Left hindlimb (tissue), 1 donor: ENCODE measurements at regions not wholly inside any gene's neighbourhood (a gene's known extent, or its start where the extent isn't known, plus 50 kb on each side); places are given as distances from the start of the nearest gene placed in this dataset.
"Not testable (repeated sequence)": the region's sequence is repeated elsewhere in the genome, so short reads cannot be mapped to it uniquely, and the experiment has no call there.

Experiments
- DNase-seq: peaks from one replicate; pipeline ENCODE4 v3.0.0-alpha.2; 2018

DNA sequence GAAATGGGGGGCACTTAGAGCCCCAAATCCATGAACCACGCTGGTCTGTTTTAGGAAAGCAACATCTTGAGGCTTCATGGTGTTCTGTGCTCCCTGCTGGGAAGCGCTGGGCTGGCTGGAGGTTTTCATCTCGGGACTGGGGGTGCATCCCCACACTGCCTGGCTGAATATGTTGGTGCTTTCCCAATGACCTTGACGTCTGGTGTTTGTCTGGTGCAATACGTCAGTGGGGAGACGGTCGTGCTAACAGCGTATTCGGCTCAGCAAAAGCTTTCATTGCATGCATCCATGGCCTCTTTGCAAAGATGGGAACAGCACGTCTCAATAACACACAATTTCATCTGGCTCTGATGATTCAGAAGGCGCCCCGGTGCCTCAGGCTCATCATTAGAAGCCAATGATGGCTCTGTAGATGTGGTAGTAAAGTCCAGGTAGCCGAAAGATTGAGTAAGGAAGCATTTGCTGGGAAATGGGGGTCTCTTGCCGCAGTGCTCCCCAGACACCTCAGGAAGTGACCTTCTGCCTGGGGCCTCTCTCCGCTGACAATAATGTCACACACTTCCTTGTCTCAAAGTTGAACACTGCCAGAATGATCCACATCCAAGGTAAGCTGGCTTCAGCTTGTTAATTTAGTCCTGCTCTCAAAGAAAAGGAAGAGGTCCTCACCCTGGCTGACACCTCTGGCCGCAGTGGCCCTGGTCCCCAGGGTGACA is 97.7 kb downstream of the ING1 start:
- DNase-seq = no peak

- no peak for DNase-seq
Observed at GRCh38 chr13:110811771-110812120, 98.2 kb downstream of the ING1 start.

- DNase-seq = peak; percentile 61
Observed at GRCh38 chr13:110812121-110812868, 98.8 kb downstream of the ING1 start.

DNA sequence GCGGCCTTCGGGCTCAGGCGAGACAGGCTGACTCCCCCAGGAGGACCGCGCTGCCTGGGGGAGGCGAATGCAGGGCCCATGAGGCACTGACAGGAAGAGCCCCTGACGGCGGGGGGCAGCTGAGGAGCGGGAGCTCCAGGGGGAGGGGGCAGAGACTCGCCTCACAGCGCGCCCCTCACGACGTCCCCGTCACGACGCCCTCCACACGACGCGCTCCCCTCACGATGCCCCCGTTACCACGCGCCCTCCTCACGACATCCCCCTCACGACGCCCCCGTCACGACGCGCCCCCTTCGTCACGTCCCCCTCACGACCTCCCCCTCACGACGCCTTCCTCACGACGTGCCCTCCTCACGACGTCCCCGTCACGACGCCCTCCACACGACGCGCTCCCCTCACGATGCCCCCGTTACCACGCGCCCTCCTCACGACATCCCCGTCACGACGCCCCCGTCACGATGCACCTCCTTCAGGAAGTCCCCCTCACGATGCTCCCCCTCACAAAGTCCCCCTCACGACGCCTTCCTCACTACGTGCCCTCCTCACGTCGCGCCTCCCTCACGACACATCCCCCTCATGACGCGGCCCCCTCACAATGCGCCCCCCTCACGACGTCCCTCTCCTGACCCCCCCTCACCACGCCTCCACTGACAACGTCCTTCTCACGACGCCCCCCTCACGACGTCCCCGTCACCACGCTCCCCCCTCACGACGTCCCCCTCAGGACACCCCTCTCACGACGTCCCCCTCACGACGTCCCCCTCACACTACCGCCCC is 99.6 kb downstream of the ING1 start:
- no peak for DNase-seq

DNA sequence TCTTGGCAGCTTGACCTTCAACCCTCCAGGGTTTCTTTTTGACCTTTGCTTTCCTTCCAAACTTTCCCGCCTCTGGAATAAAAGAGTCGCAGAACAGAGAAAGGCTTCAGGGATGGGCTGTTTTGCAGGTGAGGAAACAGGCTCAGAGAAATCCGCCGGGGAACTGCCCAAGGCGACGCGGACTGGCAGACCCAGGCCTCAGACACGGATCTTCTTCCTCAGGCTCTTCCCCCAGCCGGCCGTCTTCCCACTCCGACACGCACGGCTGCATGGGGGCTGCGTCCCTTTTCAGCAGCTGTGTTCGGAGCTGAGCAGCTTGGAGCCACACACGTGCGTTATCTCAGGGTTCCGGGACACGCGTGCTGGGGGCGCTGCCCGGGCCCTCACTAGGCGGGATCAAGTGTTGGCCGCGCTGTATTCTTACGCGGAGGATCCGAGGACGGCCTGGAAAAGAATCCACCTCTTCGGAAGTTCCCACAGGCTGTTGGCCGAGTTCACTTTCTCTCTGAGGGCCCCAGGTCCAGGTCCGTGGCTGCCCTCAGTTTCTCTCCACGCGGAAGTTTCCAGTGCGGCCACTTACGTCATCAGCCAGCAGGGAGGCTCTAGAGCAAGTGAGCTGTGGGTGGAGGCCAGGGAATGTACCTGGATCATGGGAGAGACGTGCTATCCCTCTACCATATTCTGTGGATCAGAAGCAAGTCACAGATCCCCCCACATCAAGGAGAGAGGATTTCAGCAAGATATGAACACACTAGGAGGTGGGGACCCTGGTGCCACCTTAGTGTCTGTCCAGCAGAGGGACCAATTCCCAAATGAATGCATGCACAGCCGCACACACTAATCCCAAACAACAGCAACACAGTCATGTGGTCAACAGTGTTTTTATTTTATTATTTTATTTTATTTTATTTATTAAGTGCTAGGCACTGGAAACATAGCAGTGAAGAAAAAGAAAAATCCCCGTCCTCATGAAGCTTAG is 100.4 kb downstream of the ING1 start:
- no peak for DNase-seq

DNA sequence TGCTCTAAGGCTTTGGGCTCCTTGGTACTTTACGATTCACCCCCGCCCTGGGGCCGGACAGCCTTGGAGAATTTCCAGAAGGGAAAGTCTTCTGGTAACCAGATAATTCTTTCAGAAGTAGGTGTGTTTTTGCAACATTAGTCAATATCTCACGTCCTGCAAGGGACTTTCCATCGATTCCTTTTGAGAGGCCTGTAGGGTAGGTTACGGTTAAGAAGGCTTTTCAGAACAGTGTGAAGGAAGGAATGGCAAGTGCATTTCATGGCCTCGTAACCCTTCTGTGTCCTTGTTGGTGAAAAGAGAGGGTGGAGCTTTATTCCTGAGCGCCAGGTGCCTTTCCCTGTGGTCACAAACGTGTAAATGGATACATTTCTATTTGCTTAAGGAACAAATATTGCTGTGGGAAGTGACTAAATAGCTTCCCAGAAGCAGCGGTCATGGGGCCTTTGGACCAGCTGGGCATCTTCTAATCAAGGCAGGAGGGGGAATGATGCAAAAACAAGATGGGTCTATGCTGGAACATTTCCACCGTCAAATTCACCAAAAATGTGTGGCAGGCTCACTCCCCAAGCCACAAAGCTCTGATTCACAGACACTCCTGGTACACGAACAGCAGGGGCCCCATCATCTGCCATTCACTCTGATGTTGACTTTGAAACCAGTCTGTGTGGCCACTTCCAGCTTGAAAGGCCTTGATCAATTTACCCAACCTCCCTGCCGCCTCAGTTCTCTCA is 99.2 kb downstream of the ANKRD10 start:
- DNase-seq = no peak

- no peak for DNase-seq
Observed at GRCh38 chr13:110816500-110816899, 98.4 kb downstream of the ANKRD10 start.

DNA sequence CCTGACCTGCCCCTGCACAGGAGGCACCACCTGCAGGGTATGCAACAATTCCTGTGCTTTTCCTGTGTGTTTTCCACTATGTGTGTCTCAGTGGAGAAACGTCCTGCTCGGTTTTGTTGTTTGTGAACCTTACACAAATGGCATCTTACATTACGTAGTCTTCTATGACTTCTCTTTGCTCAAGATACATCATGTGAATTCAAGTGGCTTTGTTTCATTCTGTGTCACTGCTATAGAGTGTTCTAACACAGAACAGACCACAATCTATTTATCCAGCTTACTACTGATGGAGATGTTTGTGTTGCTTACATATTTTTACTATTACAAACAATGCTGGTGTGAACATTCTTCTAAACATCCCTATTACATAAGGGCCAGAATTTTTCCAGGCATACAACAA is 97.7 kb downstream of the ANKRD10 start:
- DNase-seq = no peak

GRCh38 chr13:110818747-110819146 is 96.1 kb downstream of the ANKRD10 start:
- DNase-seq = no peak

DNA sequence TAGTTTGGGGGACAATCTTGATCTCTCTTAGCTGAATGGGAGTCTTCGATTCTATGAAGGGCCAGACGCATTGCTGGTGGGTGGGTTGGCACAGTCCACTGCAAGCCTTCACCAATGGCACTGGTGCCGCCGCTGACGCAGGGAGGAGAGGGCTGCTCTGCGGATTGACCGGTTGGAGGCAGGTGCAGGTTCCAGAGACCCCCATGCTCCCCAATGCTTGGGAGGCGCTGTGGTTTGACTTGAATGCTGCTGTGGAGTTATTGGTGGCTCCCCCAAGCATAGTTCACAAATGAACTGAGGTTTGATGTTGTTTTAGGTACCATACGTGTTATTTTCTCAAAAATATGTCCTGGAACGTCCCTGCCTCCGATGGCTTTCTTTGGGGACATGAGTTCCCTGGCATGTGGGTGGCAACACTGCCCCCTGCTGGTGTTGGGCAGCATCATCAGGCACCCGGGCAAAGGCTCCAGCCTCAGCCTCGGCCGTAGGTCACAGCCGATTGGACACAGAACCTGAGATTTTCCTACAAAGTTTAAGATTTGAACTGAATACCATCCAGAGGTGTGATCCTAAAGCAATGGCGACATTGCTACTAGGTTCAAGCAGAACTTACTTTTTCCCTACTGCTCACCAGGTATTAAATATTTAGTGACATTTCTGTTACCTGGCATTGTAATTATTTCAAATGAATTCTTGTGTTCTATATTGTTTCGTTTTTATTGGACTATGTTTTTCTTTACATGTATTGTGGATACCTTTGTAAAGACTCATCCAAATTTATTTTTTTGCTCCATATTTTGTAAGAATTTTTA is 95.5 kb downstream of the ANKRD10 start:
- peak; percentile 74 for DNase-seq

GRCh38 chr13:110820322-110820721 is 94.5 kb downstream of the ANKRD10 start:
- DNase-seq = no peak

DNA sequence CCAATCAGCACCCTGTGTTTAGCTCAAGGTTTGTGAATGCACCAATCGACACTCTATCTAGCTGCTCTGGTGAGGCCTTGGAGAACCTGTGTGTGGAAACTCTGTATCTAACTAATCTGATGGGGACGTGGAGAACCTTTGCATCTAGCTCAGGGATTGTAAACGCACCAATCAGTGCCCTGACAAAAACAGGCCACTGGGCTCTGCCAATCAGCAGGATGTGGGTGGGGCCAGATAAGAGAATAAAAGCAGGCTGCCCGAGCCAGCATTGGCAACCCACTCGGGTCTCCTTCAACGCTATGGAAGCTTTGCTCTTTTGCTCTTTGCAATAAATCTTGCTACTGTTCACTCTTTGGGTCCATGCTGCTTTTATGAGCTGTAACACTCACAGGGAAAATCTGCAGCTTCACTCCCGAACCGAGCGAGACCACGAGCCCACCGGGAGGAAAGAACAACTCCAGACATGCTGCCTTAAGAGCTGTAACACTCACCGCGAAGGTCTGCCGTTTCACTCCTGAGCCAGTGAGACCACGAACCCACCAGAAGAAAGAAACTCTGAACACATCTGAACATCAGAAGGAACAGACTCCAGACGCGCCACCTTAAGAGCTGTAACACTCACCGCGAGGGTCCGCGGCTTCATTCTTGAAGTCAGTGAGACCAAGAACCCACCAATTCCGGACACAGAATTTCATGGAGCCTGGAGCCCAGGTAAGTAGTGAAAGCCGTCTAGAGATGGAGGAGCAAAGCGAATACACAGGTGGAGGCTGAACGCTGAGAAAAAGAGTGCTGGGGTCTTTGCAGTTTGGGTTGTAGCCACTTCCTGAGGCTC is 92.8 kb downstream of the ANKRD10 start:
- not testable (repeated sequence) for DNase-seq

DNA sequence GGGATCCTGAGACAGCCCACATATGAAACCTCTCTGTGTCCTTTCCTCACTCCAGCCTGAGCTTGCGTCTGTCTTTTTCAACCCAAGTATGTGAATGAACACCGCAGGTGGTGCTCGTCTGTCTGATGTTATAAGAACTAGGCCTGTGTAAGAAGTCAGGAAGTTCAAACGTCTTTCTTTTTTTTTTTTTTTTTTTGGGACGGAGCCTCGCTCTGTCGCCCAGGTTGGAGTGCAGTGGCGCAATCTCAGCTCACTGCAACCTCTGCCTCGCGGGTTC is 92.3 kb downstream of the ANKRD10 start:
- no peak for DNase-seq

DNA sequence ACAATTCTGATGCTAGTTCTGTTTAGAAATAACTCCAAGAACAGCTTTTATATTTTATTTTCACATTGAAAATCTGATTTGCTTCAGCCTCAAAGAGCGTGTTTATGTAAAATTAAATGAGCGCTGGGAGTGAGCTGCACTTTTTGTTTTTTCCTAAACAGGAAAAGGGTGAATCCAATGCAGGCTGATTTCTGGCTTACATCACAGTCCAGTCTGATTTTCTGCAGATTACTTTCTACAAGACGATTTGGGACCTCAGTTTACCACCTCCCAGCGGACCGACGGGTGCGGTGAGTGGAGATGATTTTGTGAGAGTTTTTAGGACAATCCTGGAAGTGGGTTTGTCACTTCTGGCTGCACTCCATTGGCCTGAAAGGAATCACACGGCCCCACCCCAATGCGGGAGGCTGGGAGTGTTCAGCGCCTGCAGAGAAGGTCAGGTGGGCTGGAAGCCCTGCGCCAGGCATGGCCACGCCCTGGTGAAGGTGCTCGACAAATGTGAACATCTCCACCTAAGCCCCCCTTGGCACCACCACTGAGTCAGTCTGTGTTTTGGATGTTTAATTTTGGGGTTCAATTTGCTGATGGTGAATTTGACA is 90.1 kb downstream of the ANKRD10 start:
- no peak for DNase-seq

- no peak for DNase-seq
Observed at GRCh38 chr13:110825516-110825915, 89.4 kb downstream of the ANKRD10 start.

DNA sequence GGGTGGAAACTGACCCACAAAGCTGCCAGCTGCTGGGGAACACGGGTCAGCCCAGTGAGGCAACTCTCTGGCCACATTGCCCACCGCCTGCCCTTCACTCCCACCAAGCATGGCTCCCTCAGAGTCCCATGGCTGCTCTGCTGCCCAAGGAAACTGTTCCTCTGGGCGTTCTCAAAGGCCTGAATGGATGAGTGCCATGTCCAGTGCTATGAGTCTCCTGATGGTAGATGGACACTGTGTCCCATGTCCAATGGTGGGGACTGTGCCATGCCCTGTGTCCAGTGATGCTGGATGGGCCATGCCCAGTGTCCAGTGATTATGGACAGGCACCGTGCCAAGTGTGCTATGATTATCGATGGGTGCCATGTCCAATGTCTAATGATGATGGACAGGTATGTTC is 88.8 kb downstream of the ANKRD10 start:
- no peak for DNase-seq

DNA sequence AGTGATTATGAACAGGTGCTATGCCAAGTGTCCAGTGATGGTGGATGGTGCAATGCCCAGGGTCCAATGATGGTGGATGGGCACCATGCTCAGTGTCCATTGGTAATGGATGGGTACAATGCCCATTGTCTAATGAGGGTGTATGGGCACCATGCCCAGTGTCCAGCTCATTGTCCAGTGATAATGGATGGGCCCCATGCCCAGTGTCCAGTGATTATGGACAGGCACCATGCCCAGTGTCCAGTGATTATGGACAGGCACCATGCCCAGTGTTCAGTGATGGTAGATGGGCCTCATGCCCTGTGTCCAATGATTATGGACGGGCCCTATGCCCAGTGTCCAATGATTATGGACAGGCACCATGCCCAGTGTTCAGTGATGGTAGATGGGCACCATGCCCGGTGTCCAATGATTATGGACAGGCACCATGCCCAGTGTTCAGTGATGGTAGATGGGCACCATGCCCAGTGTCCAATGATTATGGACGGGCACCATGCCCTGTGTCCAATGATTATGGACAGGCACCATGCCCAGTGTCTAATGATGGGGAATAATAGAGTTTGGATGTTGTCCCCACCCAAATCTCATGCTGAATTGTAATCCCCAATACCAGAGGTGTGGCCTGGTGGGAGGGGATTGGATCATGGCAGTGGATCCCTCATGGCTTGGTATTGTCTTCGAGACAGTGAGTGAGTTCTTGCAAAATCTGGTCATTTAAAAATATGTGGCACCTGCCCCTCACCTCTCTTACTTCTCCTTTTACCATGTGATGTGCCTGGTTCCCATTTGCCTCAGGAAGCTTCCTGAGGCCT is 87.8 kb downstream of the ANKRD10 start:
- no peak for DNase-seq
